Transverse colon (tissue), 4 donors: ENCODE measurements at regions not wholly inside any gene's neighbourhood (a gene's known extent, or its start where the extent isn't known, plus 50 kb on each side); places are given as distances from the start of the nearest gene placed in this dataset.

ENCODE experiments used
- DNase-seq: peaks from one replicate; pipeline ENCODE4 v3.0.0-alpha.2; 2019
- H3K27ac ChIP-seq, 4 donors: fragments of 200-600 bp; sonication (generic); 2 replicates each; pipeline ENCODE4 v1.5.1; 2016 to 2018; ENCODE audit warnings: inconsistent platforms in 4 of 4
- H3K27me3 ChIP-seq: fragments of 200-600 bp; sonication (generic); 2 replicates; pipeline ENCODE4 v1.5.1; 2017; ENCODE audit warnings: inconsistent platforms
- H3K36me3 ChIP-seq, 4 donors: fragments of 200-600 bp; sonication (generic); 2 replicates each; pipeline ENCODE4 v1.5.1; 2017 to 2019; ENCODE audit warnings: inconsistent platforms in 4 of 4
- H3K4me1 ChIP-seq, 4 donors: fragments of 200-600 bp; sonication (generic); 2 replicates each; pipeline ENCODE4 v1.5.1; 2017 to 2020; ENCODE audit warnings: inconsistent platforms in 4 of 4
- H3K4me3 ChIP-seq, 4 donors: fragments of 200-600 bp; sonication (generic); 1 replicate in 1 of 4; 2 replicates in 3 of 4; pipeline versions ENCODE4 v1.5.1 to v1.6.1; 2017 to 2019; ENCODE audit warnings: inconsistent platforms in 4 of 4
- H3K9me3 ChIP-seq, 2 donors: fragments of 200-600 bp; sonication (generic); 2 replicates each; pipeline ENCODE4 v1.5.1; 2017 to 2019; ENCODE audit warnings: inconsistent platforms in 2 of 2
- CTCF ChIP-seq, 5 experiments: fragments of 200-600 bp in 3 of 5; fragments of 450-650 bp in 2 of 5; sonication (generic) in 3 of 5; IDR thresholded peaks; 1 replicate in 2 of 5; 2 replicates in 3 of 5; pipeline ENCODE4 v1.5.1; 2016 to 2017; ENCODE audit warnings: antibody characterized with exemption in 5 of 5, inconsistent platforms in 3 of 5, mild to moderate bottlenecking in 2 of 5, moderate library complexity in 1 of 5
- EP300 ChIP-seq: sonication (generic); formaldehyde crosslinking; IDR thresholded peaks from one replicate; pipeline ENCODE4 v1.6.1; 2017; ENCODE audit warnings: antibody characterized with exemption, low read depth
- POLR2A ChIP-seq: fragments of 450-650 bp; IDR thresholded peaks from one replicate; pipeline ENCODE4 v1.6.1; 2016; ENCODE audit warnings: antibody characterized with exemption, mild to moderate bottlenecking, moderate library complexity
- POLR2AphosphoS5 ChIP-seq, 3 donors: sonication (generic); formaldehyde crosslinking; IDR thresholded peaks; one replicate each; pipeline ENCODE4 v1.6.1; 2016; ENCODE audit warnings: antibody characterized with exemption in 3 of 3
- WGBS, 2 donors: methylation state at CpG; one replicate each; pipeline ENCODE4 v1.1.5; 2018; ENCODE audit warnings: low coverage in 1 of 2; 5-methylcytosine and 5-hydroxymethylcytosine counted together
- in situ Hi-C, 4 donors: fragments of 200-750 bp; cut with MboI; loops; one replicate each; pipeline versions ENCODE4 v1.15.0 to v1.15.1; 2017; ENCODE audit warnings: low sequenced_read_pairs in 3 of 4, low pct_ligation_motif_present in 1 of 4, low pct_unique_long_range_greater_than_20kb in 1 of 4
- intact Hi-C: fragments of 100-400 bp; cut with DNase I; formaldehyde crosslinking; loops from one replicate; pipeline ENCODE4 v1.15.1; 2023; ENCODE audit warnings: low total_unique reads

DNA sequence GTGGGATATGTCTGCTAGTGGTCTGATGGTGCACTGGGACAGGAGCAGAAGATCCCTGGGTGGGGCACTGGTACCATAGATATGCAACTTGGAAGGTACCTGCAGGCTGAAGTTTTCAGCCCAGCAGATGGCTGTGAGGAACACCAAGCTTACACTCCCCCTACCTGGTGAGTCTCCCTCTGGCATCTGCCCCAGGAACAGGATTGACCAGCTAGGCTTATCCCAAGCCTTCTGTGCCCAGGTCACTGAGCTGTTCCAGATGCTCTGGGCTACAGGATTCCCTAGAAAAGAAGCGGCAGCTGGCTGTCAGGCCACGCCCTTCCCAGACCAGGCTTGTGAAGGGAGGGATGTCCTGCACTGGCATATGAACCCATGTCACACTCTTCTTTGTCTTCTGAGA is 1130.0 kb downstream of the NAALADL2 start:
- no peaks in the 10 kb centered on the region for H3K27me3 ChIP-seq
- H3K4me1 ChIP-seq = no peaks in the 10 kb centered on the region
- no peak for DNase-seq
- no peak for TF ChIP-seq EP300
- TF ChIP-seq POLR2A = no peak
- TF ChIP-seq POLR2AphosphoS5 (IDR thresholded peaks at IDR 0.05) = no peak
- no peak for TF ChIP-seq CTCF (IDR thresholded peaks at IDR 0.05)
- no peak overlapping the region for H3K27ac ChIP-seq
- H3K4me3 ChIP-seq = no peak overlapping the region
- intact Hi-C loops (no loop called here), in situ Hi-C loops (no loop called here)
- peaks cover 0 to 4% of the 10 kb centered on the region in 2 donors for H3K9me3 ChIP-seq
- no peaks in the 10 kb centered on the region for H3K36me3 ChIP-seq
- 82% methylated on average over 2 of the region's 2 CpGs; no CpG with 5 or more reads in 1 of the 2 donors for WGBS, 2 donors

- 73 to 100% methylated on average over 1 of the region's 1 CpG for WGBS, 2 donors
- no peak overlapping the region for H3K27ac ChIP-seq
- H3K36me3 ChIP-seq = no peaks in the 10 kb centered on the region
- in situ Hi-C loops (no loop called here), intact Hi-C loops (no loop called here)
- no peak overlapping the region for H3K4me3 ChIP-seq
- no peak for TF ChIP-seq EP300
- no peak for TF ChIP-seq POLR2AphosphoS5 (IDR thresholded peaks at IDR 0.05)
- no peak for TF ChIP-seq POLR2A
- TF ChIP-seq CTCF (IDR thresholded peaks at IDR 0.05) = no peak
- H3K9me3 ChIP-seq = peaks cover 0 to 4% of the 10 kb centered on the region in 2 donors
- H3K4me1 ChIP-seq = no peaks in the 10 kb centered on the region
- DNase-seq = no peak
- H3K27me3 ChIP-seq = no peaks in the 10 kb centered on the region
Measured at GRCh38 chr3:175988401-175988800, 1129.3 kb downstream of the NAALADL2 start.

- Histone ChIP-seq H3K36me3 (no peaks in the 10 kb centered on the region), H3K27me3 (no peaks in the 10 kb centered on the region), H3K4me3 (no peak overlapping the region), H3K9me3 (peaks cover 0 to 4% of the 10 kb centered on the region in 2 donors), H3K4me1 (no peaks in the 10 kb centered on the region), H3K27ac (no peak overlapping the region)
- WGBS, 2 donors = 44 to 67% methylated on average over 1 of the region's 1 CpG
- intact Hi-C loops (no loop called here), in situ Hi-C loops (no loop called here)
- TF ChIP-seq POLR2A (no peak), POLR2AphosphoS5 (IDR thresholded peaks at IDR 0.05) (no peak), CTCF (IDR thresholded peaks at IDR 0.05) (no peak), EP300 (no peak)
- DNase-seq = no peak
Measured at GRCh38 chr3:175985781-175986180, 1126.6 kb downstream of the NAALADL2 start.

- Histone ChIP-seq H3K4me3 (no peak overlapping the region), H3K9me3 (peaks cover 0 to 4% of the 10 kb centered on the region in 2 donors), H3K36me3 (no peaks in the 10 kb centered on the region), H3K27me3 (no peaks in the 10 kb centered on the region), H3K4me1 (no peaks in the 10 kb centered on the region), H3K27ac (no peak overlapping the region)
- no peak for DNase-seq
- TF ChIP-seq EP300 = no peak
- TF ChIP-seq POLR2AphosphoS5 (IDR thresholded peaks at IDR 0.05) = no peak
- TF ChIP-seq CTCF (IDR thresholded peaks at IDR 0.05) = no peak
- no peak for TF ChIP-seq POLR2A
- 0 to 55% methylated on average over 1 of the region's 1 CpG for WGBS, 2 donors
- intact Hi-C loops (no loop called here), in situ Hi-C loops (no loop called here)
Measured at GRCh38 chr3:175983379-175983778, 1124.2 kb downstream of the NAALADL2 start.
